A673 (cell line): ENCODE measurements at regions not wholly inside any gene's neighbourhood (a gene's known extent, or its start where the extent isn't known, plus 50 kb on each side); places are given as distances from the start of the nearest gene placed in this dataset.

Experiments
- EZH2 ChIP-seq: fragments of 200-600 bp; sonication (generic); IDR thresholded peaks from 2 replicates; pipeline ENCODE4 v1.6.1; 2017; ENCODE audit warnings: borderline replicate concordance, low read depth, mild to moderate bottlenecking, mixed read lengths, antibody characterized with exemption, low read length; ENCODE audit not compliant: poor library complexity, severe bottlenecking
- TF ChIP-seq, protein P1 (sequence below): fragments of 300-800, 200-600 bp; sonication (generic); conservative IDR thresholded peaks from 2 replicates; pipeline ENCODE4 v1.5.1; 2017; ENCODE audit warnings: low read depth, mild to moderate bottlenecking, antibody characterized with exemption, low read length, moderate library complexity, mixed read lengths

DNA sequence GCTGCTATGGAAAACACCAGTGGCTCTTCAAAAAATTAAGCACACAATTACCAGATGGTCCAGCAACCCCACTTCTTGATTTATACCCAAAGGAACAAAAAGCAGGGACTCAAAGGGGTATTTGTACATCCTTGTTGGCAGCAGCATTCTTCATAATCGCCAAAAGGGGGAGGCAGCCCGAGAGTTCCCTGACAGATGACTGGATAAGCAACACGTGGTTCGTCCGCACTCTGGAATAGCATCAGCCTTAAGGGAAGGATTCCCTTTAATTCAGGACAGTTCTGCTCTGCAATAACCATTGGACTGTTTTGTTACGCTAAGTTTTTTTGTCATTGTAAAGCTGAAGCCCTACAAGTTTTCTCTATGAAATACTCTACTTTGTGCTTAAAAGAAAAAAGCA, 76.7 kb upstream of the TWIST2 start:
- TF ChIP-seq, protein P1, sequence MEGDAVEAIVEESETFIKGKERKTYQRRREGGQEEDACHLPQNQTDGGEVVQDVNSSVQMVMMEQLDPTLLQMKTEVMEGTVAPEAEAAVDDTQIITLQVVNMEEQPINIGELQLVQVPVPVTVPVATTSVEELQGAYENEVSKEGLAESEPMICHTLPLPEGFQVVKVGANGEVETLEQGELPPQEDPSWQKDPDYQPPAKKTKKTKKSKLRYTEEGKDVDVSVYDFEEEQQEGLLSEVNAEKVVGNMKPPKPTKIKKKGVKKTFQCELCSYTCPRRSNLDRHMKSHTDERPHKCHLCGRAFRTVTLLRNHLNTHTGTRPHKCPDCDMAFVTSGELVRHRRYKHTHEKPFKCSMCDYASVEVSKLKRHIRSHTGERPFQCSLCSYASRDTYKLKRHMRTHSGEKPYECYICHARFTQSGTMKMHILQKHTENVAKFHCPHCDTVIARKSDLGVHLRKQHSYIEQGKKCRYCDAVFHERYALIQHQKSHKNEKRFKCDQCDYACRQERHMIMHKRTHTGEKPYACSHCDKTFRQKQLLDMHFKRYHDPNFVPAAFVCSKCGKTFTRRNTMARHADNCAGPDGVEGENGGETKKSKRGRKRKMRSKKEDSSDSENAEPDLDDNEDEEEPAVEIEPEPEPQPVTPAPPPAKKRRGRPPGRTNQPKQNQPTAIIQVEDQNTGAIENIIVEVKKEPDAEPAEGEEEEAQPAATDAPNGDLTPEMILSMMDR = peak; percentile 36; the same call in 1 of the 2 replicates
- TF ChIP-seq EZH2 = no peak
